SH-SY5Y (cell line): ENCODE measurements at regions not wholly inside any gene's neighbourhood (a gene's known extent, or its start where the extent isn't known, plus 50 kb on each side); places are given as distances from the start of the nearest gene placed in this dataset.

Experiments used
- GATA2 ChIP-seq: IDR thresholded peaks from 2 replicates; pipeline ENCODE4 v1.6.1; 2011; ENCODE audit warnings: mild to moderate bottlenecking, low read depth, low read length
- GATA3 ChIP-seq: IDR thresholded peaks from 2 replicates; pipeline ENCODE4 v1.6.1; 2011; ENCODE audit warnings: low read depth, mild to moderate bottlenecking, low read length, moderate library complexity

DNA sequence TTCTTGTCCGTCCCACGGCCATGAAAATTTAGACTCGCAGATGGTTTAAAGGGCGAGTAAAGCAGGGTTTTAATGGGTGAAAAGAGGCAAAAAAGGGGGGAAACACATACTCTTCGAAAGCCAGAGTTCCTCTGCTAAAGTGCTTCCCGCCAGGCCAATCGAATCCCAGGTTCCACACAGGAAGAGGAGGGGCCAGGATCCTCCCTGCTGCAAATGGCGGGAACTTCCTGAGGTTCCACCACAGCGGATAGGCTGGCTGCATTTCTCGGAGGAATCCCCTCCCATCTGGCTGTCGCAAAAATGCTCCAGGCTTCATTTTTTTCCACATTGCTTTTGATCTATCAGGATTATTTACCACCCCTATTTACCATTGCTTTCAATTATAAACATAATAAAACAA, 670.1 kb upstream of the CA10 start:
- TF ChIP-seq GATA2: no peak
- no peak for TF ChIP-seq GATA3
